GM23248 (cell line): ENCODE measurements at regions not wholly inside any gene's neighbourhood (a gene's known extent, or its start where the extent isn't known, plus 50 kb on each side); places are given as distances from the start of the nearest gene placed in this dataset.

ENCODE experiments used
- DNase-seq: peaks from one replicate; pipeline ENCODE4 v3.0.0-alpha.2; 2015
- H2AFZ ChIP-seq: fragments of 200-600 bp; sonication (generic); 2 replicates; pipeline ENCODE4 v1.6.1; 2016; ENCODE audit warnings: antibody characterized with exemption
- H3F3A ChIP-seq: fragments of 200-600 bp; sonication (generic); 2 replicates; pipeline ENCODE4 v1.6.1; 2016; ENCODE audit warnings: mild to moderate bottlenecking, antibody characterized with exemption, mixed run types; ENCODE audit not compliant: insufficient read depth
- H3K27ac ChIP-seq: fragments of 200-600 bp; sonication (generic); 2 replicates; pipeline ENCODE4 v1.5.1; 2016; ENCODE audit warnings: mild to moderate bottlenecking
- H3K27me3 ChIP-seq: fragments of 200-600 bp; sonication (generic); replicated peaks from 2 replicates; pipeline ENCODE4 v1.6.1; 2016; ENCODE audit warnings: mild to moderate bottlenecking; ENCODE audit not compliant: insufficient read depth
- H3K36me3 ChIP-seq: fragments of 200-600 bp; sonication (generic); 2 replicates; pipeline ENCODE4 v1.6.1; 2016; ENCODE audit warnings: low read depth, mild to moderate bottlenecking
- H3K4me1 ChIP-seq: fragments of 200-600 bp; sonication (generic); 2 replicates; pipeline ENCODE4 v1.6.1; 2016; ENCODE audit warnings: mild to moderate bottlenecking; ENCODE audit not compliant: insufficient read depth
- H3K4me2 ChIP-seq: fragments of 200-600 bp; sonication (generic); one replicate; pipeline ENCODE4 v1.6.1; 2016; ENCODE audit warnings: mild to moderate bottlenecking; ENCODE audit not compliant: unreplicated experiment
- H3K4me3 ChIP-seq: fragments of 200-600 bp; sonication (generic); 2 replicates; pipeline ENCODE4 v1.5.1; 2016; ENCODE audit warnings: mild to moderate bottlenecking
- H3K79me2 ChIP-seq: fragments of 200-600 bp; sonication (generic); 2 replicates; pipeline ENCODE4 v1.6.1; 2016; ENCODE audit warnings: mild to moderate bottlenecking; ENCODE audit not compliant: insufficient read depth
- H3K9ac ChIP-seq: fragments of 200-600 bp; sonication (generic); 2 replicates; pipeline ENCODE4 v1.6.1; 2016; ENCODE audit warnings: mild to moderate bottlenecking
- H3K9me2 ChIP-seq: fragments of 200-600 bp; sonication (generic); 2 replicates; pipeline ENCODE4 v1.6.1; 2016; ENCODE audit warnings: mixed run types, mild to moderate bottlenecking, moderate library complexity; ENCODE audit not compliant: insufficient read depth
- H3K9me3 ChIP-seq: fragments of 200-600 bp; sonication (generic); one replicate; pipeline ENCODE4 v1.6.1; 2017; ENCODE audit warnings: low read depth
- H4K20me1 ChIP-seq: fragments of 200-600 bp; sonication (generic); 2 replicates; pipeline ENCODE4 v1.6.0; 2016; ENCODE audit not compliant: insufficient read depth
- EZH2 ChIP-seq: fragments of 200-600 bp; sonication (generic); IDR thresholded peaks from 2 replicates; pipeline ENCODE4 v1.6.1; 2018; ENCODE audit warnings: antibody characterized with exemption, mild to moderate bottlenecking; ENCODE audit not compliant: insufficient read depth, poor library complexity, severe bottlenecking
- EZH2phosphoT487 ChIP-seq: fragments of 200-600 bp; sonication (generic); IDR thresholded peaks from 2 replicates; pipeline ENCODE4 v1.6.1; 2018; ENCODE audit warnings: antibody characterized with exemption, moderate library complexity, mild to moderate bottlenecking, low read depth; ENCODE audit not compliant: insufficient read depth
- WGBS, 2 experiments: methylation state at CpG; one replicate each; pipeline ENCODE4 v1.1.6; 2015 to 2017; ENCODE audit warnings: low lambda C conversion rate in 2 of 2, low coverage in 1 of 2; ENCODE audit errors: missing lambda C conversion rate in 2 of 2; 5-methylcytosine and 5-hydroxymethylcytosine counted together
- in situ Hi-C: fragments of 300-500 bp; cut with MboI; formaldehyde crosslinking; loops from 2 replicates; pipeline ENCODE4 v1.15.0; 2020

DNA sequence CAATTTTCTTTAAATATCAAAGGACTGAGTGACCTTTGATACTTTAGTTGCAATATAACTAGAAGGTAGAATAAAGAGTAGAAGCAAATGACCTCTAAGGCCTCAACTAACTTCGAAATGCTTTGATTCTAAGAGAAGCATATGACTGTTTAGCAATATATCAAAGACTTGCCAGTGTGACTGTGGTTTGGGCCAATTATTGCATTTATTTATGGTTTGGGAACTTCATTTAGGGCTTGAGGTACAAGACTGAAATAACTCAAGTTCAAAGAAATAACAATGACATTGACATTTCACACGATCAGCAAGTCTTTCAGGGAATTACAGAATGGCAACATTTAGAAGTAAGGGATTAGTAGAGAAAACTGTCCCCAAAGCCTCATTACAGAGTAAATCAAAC, 709.7 kb upstream of the LRRC4C start:
- Histone ChIP-seq H4K20me1 (no peaks in the 10 kb centered on the region), H3K4me1 (no peaks in the 10 kb centered on the region), H3K27me3 (no peaks in the 10 kb centered on the region), H3F3A (no peaks in the 10 kb centered on the region), H3K9ac (no peak overlapping the region), H3K4me2 (no peak overlapping the region), H3K9me3 (no peaks in the 10 kb centered on the region), H3K4me3 (no peak overlapping the region), H3K79me2 (no peaks in the 10 kb centered on the region), H3K27ac (no peak overlapping the region), H3K36me3 (no peaks in the 10 kb centered on the region), H3K9me2 (no peaks in the 10 kb centered on the region), H2AFZ (no peak overlapping the region)
- in situ Hi-C loops: no loop called here
- WGBS, 2 experiments: 3 to 8% methylated on average over 2 of the region's 2 CpGs
- TF ChIP-seq EZH2: no peak
- no peak for DNase-seq

GRCh38 chr11:42170601-42171000, 711.1 kb upstream of the LRRC4C start:
- no peaks in the 10 kb centered on the region for H3K79me2 ChIP-seq
- TF ChIP-seq EZH2phosphoT487 (no peak), EZH2 (no peak)
- H3K9me2 ChIP-seq: no peaks in the 10 kb centered on the region
- no peaks in the 10 kb centered on the region for H3K36me3 ChIP-seq
- no peaks in the 10 kb centered on the region for H3K9me3 ChIP-seq
- no peak overlapping the region for H2AFZ ChIP-seq
- WGBS, 2 experiments: 0% methylated on average over 1 of the region's 1 CpG
- H3K4me1 ChIP-seq: no peaks in the 10 kb centered on the region
- no peak for DNase-seq
- H3K9ac ChIP-seq: no peak overlapping the region
- in situ Hi-C loops: no loop called here
- H3K27ac ChIP-seq: no peak overlapping the region
- H3K27me3 ChIP-seq: no peaks in the 10 kb centered on the region
- H4K20me1 ChIP-seq: no peaks in the 10 kb centered on the region
- no peak overlapping the region for H3K4me3 ChIP-seq
- no peaks in the 10 kb centered on the region for H3F3A ChIP-seq
- no peak overlapping the region for H3K4me2 ChIP-seq

GRCh38 chr11:42171046-42171445, 711.6 kb upstream of the LRRC4C start:
- no peaks in the 10 kb centered on the region for H3F3A ChIP-seq
- TF ChIP-seq EZH2: no peak
- no peak for TF ChIP-seq EZH2phosphoT487

GRCh38 chr11:42172441-42172840, 713.0 kb upstream of the LRRC4C start:
- in situ Hi-C loops: no loop called here
- Histone ChIP-seq H3K9me2 (no peaks in the 10 kb centered on the region), H3K36me3 (no peaks in the 10 kb centered on the region), H3K9me3 (no peaks in the 10 kb centered on the region), H4K20me1 (no peaks in the 10 kb centered on the region), H3K4me2 (no peak overlapping the region), H3F3A (no peaks in the 10 kb centered on the region), H3K9ac (no peak overlapping the region), H3K27ac (no peak overlapping the region), H3K4me1 (no peaks in the 10 kb centered on the region), H3K4me3 (no peak overlapping the region), H3K79me2 (no peaks in the 10 kb centered on the region), H3K27me3 (no peaks in the 10 kb centered on the region), H2AFZ (no peak overlapping the region)
- DNase-seq: no peak
- 6 to 8% methylated on average over 3 of the region's 3 CpGs for WGBS, 2 experiments
- TF ChIP-seq EZH2 (no peak), EZH2phosphoT487 (no peak)

More at GRCh38 chr11:42171046-42171445, 711.6 kb upstream of the LRRC4C start:
- no peaks in the 10 kb centered on the region for H3K79me2 ChIP-seq
- no peak overlapping the region for H3K4me3 ChIP-seq
- H3K27me3 ChIP-seq: no peaks in the 10 kb centered on the region
- no peaks in the 10 kb centered on the region for H3K4me1 ChIP-seq
- WGBS, 2 experiments: 0 to 4% methylated on average over 1 of the region's 1 CpG
- H3K9me3 ChIP-seq: no peaks in the 10 kb centered on the region
- no peak overlapping the region for H3K4me2 ChIP-seq
- H3K36me3 ChIP-seq: no peaks in the 10 kb centered on the region
- H3K27ac ChIP-seq: no peak overlapping the region
- no peak for DNase-seq
- no peak overlapping the region for H3K9ac ChIP-seq
- in situ Hi-C loops: no loop called here
- H4K20me1 ChIP-seq: no peaks in the 10 kb centered on the region
- no peaks in the 10 kb centered on the region for H3K9me2 ChIP-seq
- no peak overlapping the region for H2AFZ ChIP-seq

DNA sequence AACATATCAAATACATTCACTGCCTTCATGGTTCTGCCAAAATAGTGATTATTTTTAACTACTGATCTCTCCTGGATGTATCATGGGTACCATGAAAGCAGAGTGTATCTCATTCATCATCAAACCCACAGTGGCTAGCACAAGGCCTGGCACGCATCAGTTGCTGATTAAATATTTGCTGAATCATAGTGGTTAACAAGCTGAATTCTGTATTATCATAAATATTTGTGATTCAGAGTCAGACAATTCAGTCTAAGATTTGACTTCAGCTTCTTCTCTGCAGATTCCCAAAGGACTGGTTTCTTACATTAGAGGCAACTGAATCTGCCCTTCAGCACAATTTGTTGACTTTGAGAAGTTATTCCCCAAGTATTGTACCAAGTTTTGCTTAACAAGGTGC, 715.8 kb upstream of the LRRC4C start:
- in situ Hi-C loops: no loop called here
- no peaks in the 10 kb centered on the region for H3F3A ChIP-seq
- H4K20me1 ChIP-seq: no peaks in the 10 kb centered on the region
- H3K4me1 ChIP-seq: no peaks in the 10 kb centered on the region
- no peak overlapping the region for H3K27ac ChIP-seq
- no peaks in the 10 kb centered on the region for H3K9me2 ChIP-seq
- no peaks in the 10 kb centered on the region for H3K79me2 ChIP-seq
- TF ChIP-seq EZH2: no peak
- peak; percentile 0 for DNase-seq
- WGBS, 2 experiments: 20 to 36% methylated on average over 1 of the region's 1 CpG
- no peak overlapping the region for H3K9ac ChIP-seq
- no peaks in the 10 kb centered on the region for H3K27me3 ChIP-seq
- H2AFZ ChIP-seq: no peak overlapping the region
- no peaks in the 10 kb centered on the region for H3K9me3 ChIP-seq
- H3K4me2 ChIP-seq: no peak overlapping the region
- H3K4me3 ChIP-seq: no peak overlapping the region
- no peaks in the 10 kb centered on the region for H3K36me3 ChIP-seq
